Suprapubic skin (tissue), 4 donors: ENCODE measurements at regions not wholly inside any gene's neighbourhood (a gene's known extent, or its start where the extent isn't known, plus 50 kb on each side); places are given as distances from the start of the nearest gene placed in this dataset.

Experiments used
- CTCF ChIP-seq, 2 donors: fragments of 200-600 bp in 1 of 2; fragments of 450-650 bp in 1 of 2; sonication (generic) in 1 of 2; IDR thresholded peaks; one replicate each; pipeline ENCODE4 v1.5.1; 2016 to 2019; ENCODE audit warnings: antibody characterized with exemption in 2 of 2, mild to moderate bottlenecking in 1 of 2, moderate library complexity in 1 of 2
- EP300 ChIP-seq: sonication (generic); formaldehyde crosslinking; IDR thresholded peaks from one replicate; pipeline ENCODE4 v1.6.1; 2017; ENCODE audit warnings: antibody characterized with exemption
- POLR2A ChIP-seq, 2 donors: fragments of 450-650 bp; IDR thresholded peaks; one replicate each; pipeline ENCODE4 v1.6.1; 2017; ENCODE audit warnings: antibody characterized with exemption in 2 of 2, mild to moderate bottlenecking in 2 of 2, moderate library complexity in 2 of 2
- POLR2AphosphoS5 ChIP-seq, 3 donors: sonication (generic); formaldehyde crosslinking; IDR thresholded peaks; one replicate each; pipeline ENCODE4 v1.6.1; 2017; ENCODE audit warnings: antibody characterized with exemption in 3 of 3

GRCh38 chr22:11307998-11308397 is 4220.0 kb upstream of the OR11H1 start:
- no peak for TF ChIP-seq CTCF (IDR thresholded peaks at IDR 0.05)
- TF ChIP-seq POLR2AphosphoS5 (IDR thresholded peaks at IDR 0.05) = no peak
- TF ChIP-seq EP300 = no peak
- no peak for TF ChIP-seq POLR2A (IDR thresholded peaks at IDR 0.05)
